Osteocyte (in vitro differentiated cells): ENCODE measurements at regions not wholly inside any gene's neighbourhood (a gene's known extent, or its start where the extent isn't known, plus 50 kb on each side); places are given as distances from the start of the nearest gene placed in this dataset.
A peak's percentile ranks its signal among the peaks of the same experiment; 100 is the strongest.

Experiments
- DNase-seq: peaks from one replicate; pipeline ENCODE4 v3.0.0; 2021; ENCODE audit warnings: mixed read lengths; ENCODE audit not compliant: unreplicated experiment; ENCODE audit errors: extremely low spot score
- H3K27ac Mint-ChIP-seq: one replicate; pipeline ENCODE4 v1.8.0; 2021; ENCODE audit warnings: mild to moderate bottlenecking, mixed read lengths; ENCODE audit not compliant: unreplicated experiment
- H3K27me3 Mint-ChIP-seq: one replicate; pipeline ENCODE4 v1.8.0; 2021; ENCODE audit warnings: mixed read lengths; ENCODE audit not compliant: unreplicated experiment
- H3K36me3 Mint-ChIP-seq: one replicate; pipeline ENCODE4 v1.8.0; 2021; ENCODE audit warnings: mixed read lengths; ENCODE audit not compliant: unreplicated experiment
- H3K4me1 Mint-ChIP-seq: one replicate; pipeline ENCODE4 v1.8.0; 2021; ENCODE audit warnings: mixed read lengths; ENCODE audit not compliant: unreplicated experiment
- H3K4me3 Mint-ChIP-seq: one replicate; pipeline ENCODE4 v1.8.0; 2021; ENCODE audit warnings: mild to moderate bottlenecking, moderate library complexity, mixed read lengths; ENCODE audit not compliant: unreplicated experiment
- H3K9me3 Mint-ChIP-seq: one replicate; pipeline ENCODE4 v1.8.0; 2021; ENCODE audit warnings: mixed read lengths; ENCODE audit not compliant: unreplicated experiment
- CTCF ChIP-seq: fragments of 200-600 bp; sonication (generic); IDR thresholded peaks from 2 replicates; pipeline ENCODE4 v1.5.0; 2021; ENCODE audit warnings: antibody characterized with exemption, mild to moderate bottlenecking, moderate library complexity

- Mint-ChIP-seq H3K4me1 (no peaks in the 10 kb centered on the region), H3K4me3 (no peak overlapping the region), H3K27ac (no peak overlapping the region), H3K9me3 (no peaks in the 10 kb centered on the region), H3K36me3 (no peaks in the 10 kb centered on the region), H3K27me3 (peaks cover 30% of the 10 kb centered on the region)
- DNase-seq = no peak
- TF ChIP-seq CTCF = no peak
Observed at GRCh38 chr4:167939863-167940616, 152.3 kb upstream of the ANXA10 start.

GRCh38 chr4:167943872-167944505 is 148.3 kb upstream of the ANXA10 start:
- Mint-ChIP-seq H3K9me3 (no peaks in the 10 kb centered on the region), H3K27ac (no peak overlapping the region), H3K36me3 (no peaks in the 10 kb centered on the region), H3K4me3 (no peak overlapping the region), H3K27me3 (peaks cover 33% of the 10 kb centered on the region), H3K4me1 (no peaks in the 10 kb centered on the region)
- no peak for TF ChIP-seq CTCF
- DNase-seq = no peak

- Mint-ChIP-seq H3K27ac (no peak overlapping the region), H3K27me3 (peaks cover 33% of the 10 kb centered on the region), H3K9me3 (no peaks in the 10 kb centered on the region), H3K4me3 (no peak overlapping the region), H3K36me3 (no peaks in the 10 kb centered on the region), H3K4me1 (no peaks in the 10 kb centered on the region)
- TF ChIP-seq CTCF = no peak
- no peak for DNase-seq
Observed at GRCh38 chr4:167944721-167945120, 147.6 kb upstream of the ANXA10 start.

DNA sequence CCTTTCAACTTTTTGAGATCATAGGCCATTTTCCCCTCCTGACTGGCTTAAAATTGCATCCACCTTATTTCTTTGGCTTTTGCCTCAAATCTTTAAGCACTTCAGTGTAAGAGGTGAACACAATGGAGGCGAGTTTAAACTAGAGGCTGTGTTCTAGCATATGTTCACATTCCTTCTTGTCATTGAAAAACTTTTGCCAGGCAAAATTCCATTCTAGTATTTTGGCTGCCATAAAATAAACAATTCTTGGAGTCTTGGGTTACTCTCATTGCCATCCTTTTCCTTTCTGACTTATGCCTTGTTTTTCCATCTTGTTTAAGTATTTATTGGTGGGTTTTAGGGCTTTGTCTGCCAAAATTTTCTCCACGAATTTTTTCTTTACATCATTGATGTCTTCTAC is 137.3 kb upstream of the ANXA10 start:
- H3K9me3 Mint-ChIP-seq = peaks cover 33% of the 10 kb centered on the region
- TF ChIP-seq CTCF = no peak
- H3K4me3 Mint-ChIP-seq = no peak overlapping the region
- H3K27me3 Mint-ChIP-seq = no peaks in the 10 kb centered on the region
- no peaks in the 10 kb centered on the region for H3K36me3 Mint-ChIP-seq
- H3K4me1 Mint-ChIP-seq = peaks cover 21% of the 10 kb centered on the region
- H3K27ac Mint-ChIP-seq = peak overlapping the region; percentile 6
- no peak for DNase-seq

DNA sequence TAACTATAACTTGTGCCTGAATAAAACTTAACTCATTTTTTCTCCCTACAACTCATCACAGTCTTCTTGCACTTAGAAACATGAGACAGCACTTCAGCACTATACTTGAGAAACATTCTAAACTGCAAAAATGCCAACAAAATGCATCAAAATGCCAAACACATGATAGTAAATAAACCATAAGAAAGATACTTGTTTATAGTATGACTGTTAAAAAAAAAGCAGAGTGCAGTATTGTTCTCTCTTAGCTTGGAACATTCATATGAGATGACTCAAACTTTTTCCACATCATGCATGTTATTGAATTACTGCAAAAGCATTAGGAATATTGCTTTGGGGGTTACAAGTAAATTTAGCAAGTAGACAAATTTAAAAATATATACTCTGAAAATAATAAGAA is 135.7 kb upstream of the ANXA10 start:
- H3K36me3 Mint-ChIP-seq = no peaks in the 10 kb centered on the region
- H3K9me3 Mint-ChIP-seq = peaks cover 26% of the 10 kb centered on the region
- TF ChIP-seq CTCF = no peak
- H3K4me1 Mint-ChIP-seq = peaks cover 21% of the 10 kb centered on the region
- no peaks in the 10 kb centered on the region for H3K27me3 Mint-ChIP-seq
- peak overlapping the region; percentile 57 for H3K27ac Mint-ChIP-seq
- DNase-seq = no peak
- no peak overlapping the region for H3K4me3 Mint-ChIP-seq
